HFFc6 (cell line): ENCODE measurements at regions not wholly inside any gene's neighbourhood (a gene's known extent, or its start where the extent isn't known, plus 50 kb on each side); places are given as distances from the start of the nearest gene placed in this dataset.

Experiments
- DNase-seq: peaks from one replicate; pipeline ENCODE4 v3.0.0-alpha.2; 2018
- H3K27ac Mint-ChIP-seq: 2 replicates; pipeline ENCODE4 v1.8.0; 2020; ENCODE audit warnings: mild to moderate bottlenecking, mixed read lengths
- H3K27me3 Mint-ChIP-seq: 2 replicates; pipeline ENCODE4 v1.8.0; 2021; ENCODE audit warnings: mild to moderate bottlenecking, moderate library complexity, mixed read lengths; ENCODE audit not compliant: insufficient read depth
- H3K36me3 Mint-ChIP-seq: 2 replicates; pipeline ENCODE4 v1.8.0; 2021; ENCODE audit warnings: low read depth, mixed read lengths
- H3K4me1 Mint-ChIP-seq: 2 replicates; pipeline ENCODE4 v1.8.0; 2020; ENCODE audit warnings: low read depth, mixed read lengths
- H3K4me3 Mint-ChIP-seq: 2 replicates; pipeline ENCODE4 v1.8.0; 2020; ENCODE audit warnings: mild to moderate bottlenecking, moderate library complexity, mixed read lengths
- H3K9me3 Mint-ChIP-seq: 2 replicates; pipeline ENCODE4 v1.8.0; 2020; ENCODE audit warnings: mild to moderate bottlenecking, mixed read lengths
- TF ChIP-seq, protein P1 (sequence below): fragments of 200-600 bp; sonication (generic); IDR thresholded peaks from 2 replicates; pipeline ENCODE4 v1.5.0; 2021; ENCODE audit warnings: antibody characterized with exemption, mild to moderate bottlenecking

DNA sequence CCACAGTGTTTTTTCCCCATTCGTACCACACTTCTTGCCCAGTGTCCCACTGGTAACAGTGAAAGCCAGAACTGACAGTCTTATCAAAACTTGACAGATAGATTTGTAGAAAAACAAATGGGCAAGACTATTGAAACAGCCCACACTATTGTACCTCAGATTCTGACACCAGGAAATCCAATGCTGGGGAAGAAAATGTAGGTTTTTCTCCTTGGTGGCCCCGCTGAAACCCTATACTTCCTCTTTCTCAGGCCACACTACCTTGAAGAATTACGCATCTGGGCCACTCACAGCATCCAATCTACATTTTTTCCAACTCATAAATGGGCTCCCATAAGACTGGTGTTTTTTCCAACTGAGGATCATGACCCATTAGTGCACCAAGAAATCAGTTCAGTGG lies 90.9 kb upstream of the HDDC2 start:
- DNase-seq = no peak
- H3K27ac Mint-ChIP-seq = no peak overlapping the region
- no peaks in the 10 kb centered on the region for H3K36me3 Mint-ChIP-seq
- no peaks in the 10 kb centered on the region for H3K9me3 Mint-ChIP-seq
- no peaks in the 10 kb centered on the region for H3K4me1 Mint-ChIP-seq
- no peak overlapping the region for H3K4me3 Mint-ChIP-seq
- TF ChIP-seq, protein P1, sequence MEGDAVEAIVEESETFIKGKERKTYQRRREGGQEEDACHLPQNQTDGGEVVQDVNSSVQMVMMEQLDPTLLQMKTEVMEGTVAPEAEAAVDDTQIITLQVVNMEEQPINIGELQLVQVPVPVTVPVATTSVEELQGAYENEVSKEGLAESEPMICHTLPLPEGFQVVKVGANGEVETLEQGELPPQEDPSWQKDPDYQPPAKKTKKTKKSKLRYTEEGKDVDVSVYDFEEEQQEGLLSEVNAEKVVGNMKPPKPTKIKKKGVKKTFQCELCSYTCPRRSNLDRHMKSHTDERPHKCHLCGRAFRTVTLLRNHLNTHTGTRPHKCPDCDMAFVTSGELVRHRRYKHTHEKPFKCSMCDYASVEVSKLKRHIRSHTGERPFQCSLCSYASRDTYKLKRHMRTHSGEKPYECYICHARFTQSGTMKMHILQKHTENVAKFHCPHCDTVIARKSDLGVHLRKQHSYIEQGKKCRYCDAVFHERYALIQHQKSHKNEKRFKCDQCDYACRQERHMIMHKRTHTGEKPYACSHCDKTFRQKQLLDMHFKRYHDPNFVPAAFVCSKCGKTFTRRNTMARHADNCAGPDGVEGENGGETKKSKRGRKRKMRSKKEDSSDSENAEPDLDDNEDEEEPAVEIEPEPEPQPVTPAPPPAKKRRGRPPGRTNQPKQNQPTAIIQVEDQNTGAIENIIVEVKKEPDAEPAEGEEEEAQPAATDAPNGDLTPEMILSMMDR = no peak
- no peaks in the 10 kb centered on the region; the same call in 1 of the 2 replicates for H3K27me3 Mint-ChIP-seq

DNA sequence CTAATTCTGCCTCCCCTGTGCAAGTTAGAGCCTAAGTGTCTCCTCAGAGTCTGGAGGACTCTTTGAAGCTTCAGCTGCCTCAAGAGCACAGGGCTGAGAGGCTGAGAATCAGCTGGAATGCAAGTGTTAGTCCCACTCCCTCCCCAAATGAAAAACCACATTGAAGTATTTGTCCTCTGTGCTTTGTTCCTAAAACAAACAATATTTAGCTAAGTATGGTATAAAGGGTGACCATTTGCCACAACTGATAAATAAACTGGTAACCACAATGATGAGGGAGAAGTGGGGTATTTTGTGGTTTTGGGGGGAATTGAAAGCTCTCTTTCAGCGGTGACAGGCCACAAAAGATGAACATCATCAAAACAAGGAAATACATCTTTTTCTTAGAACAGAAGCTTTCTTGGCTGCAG lies 91.7 kb upstream of the HDDC2 start:
- no peaks in the 10 kb centered on the region; the same call in 1 of the 2 replicates for H3K27me3 Mint-ChIP-seq

DNA sequence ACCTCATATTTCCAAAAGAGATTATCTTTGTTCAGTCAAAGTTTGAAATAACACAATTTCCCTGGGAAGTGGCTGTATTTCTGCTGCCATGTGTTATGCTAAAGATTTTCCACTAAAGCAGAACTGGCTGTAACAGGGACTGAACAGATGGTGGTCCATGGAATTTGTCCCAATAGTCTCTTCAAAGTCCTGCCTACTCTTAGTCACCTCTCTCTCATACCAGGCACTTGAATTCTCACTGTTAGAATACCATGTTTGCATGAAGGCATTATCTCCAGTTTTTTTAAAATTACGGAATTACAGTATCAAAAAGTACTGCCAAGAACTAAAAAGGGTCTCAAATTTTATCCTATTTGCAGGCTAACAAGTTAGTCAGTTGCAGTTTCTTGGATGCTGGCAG lies 105.0 kb upstream of the HDDC2 start:
- no peak for DNase-seq
- Mint-ChIP-seq H3K9me3 (no peaks in the 10 kb centered on the region), H3K36me3 (no peaks in the 10 kb centered on the region), H3K4me1 (no peaks in the 10 kb centered on the region), H3K4me3 (no peak overlapping the region), H3K27me3 (peaks cover 2% of the 10 kb centered on the region; the same call in 1 of the 2 replicates), H3K27ac (no peak overlapping the region)
- TF ChIP-seq, protein P1 = no peak

More for the DNA sequence above, 91.7 kb upstream of the HDDC2 start:
- Mint-ChIP-seq H3K36me3 (no peaks in the 10 kb centered on the region), H3K4me1 (no peaks in the 10 kb centered on the region), H3K9me3 (no peaks in the 10 kb centered on the region; the same call in 1 of the 2 replicates), H3K4me3 (no peak overlapping the region), H3K27ac (no peak overlapping the region)
- no peak for DNase-seq
- TF ChIP-seq, protein P1 = no peak

DNA sequence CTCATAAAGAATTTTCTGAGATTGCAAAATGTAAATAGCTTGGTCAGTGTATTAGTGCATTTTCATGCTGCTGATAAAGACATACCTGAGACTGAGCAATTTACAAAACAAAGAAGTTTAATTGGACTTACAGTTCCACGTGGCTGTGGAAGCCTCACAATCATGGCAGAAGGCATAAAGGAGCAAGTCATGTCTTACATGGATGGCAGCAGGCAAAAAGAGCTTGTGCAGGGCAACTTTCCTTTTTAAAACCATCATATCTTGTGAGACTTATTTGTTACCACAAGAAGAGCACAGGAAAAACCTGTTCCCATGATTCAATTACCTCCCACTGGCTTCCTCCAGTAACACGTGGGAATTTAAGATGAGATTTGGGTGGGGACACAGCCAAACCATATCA lies 112.7 kb upstream of the HDDC2 start:
- Mint-ChIP-seq H3K4me1 (no peaks in the 10 kb centered on the region), H3K36me3 (no peaks in the 10 kb centered on the region), H3K4me3 (no peak overlapping the region), H3K27me3 (no peaks in the 10 kb centered on the region; the same call in 1 of the 2 replicates), H3K9me3 (peaks cover 6% of the 10 kb centered on the region), H3K27ac (no peak overlapping the region)
- TF ChIP-seq, protein P1 = no peak
- DNase-seq = no peak

DNA sequence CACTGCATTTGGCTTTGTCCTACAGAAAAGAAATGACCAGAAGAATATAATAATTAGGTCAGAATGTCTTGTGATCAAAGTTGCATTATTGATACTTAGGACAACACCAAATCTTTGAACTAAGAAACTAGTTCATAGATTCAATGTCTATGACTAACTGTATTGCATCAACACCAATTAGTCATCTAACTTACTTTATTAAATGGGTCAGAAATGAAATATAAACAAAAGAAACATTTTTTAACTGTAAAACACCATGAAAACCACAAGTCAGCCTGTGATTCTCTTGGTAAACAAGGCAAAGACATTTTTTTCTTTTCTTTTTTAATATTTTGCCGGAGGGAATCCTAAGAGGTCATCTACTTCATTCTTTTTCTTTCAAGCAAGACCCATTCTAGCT lies 114.1 kb upstream of the HDDC2 start:
- TF ChIP-seq, protein P1 = no peak
- Mint-ChIP-seq H3K36me3 (no peaks in the 10 kb centered on the region), H3K4me3 (no peak overlapping the region), H3K9me3 (peaks cover 10% of the 10 kb centered on the region), H3K27me3 (no peaks in the 10 kb centered on the region; the same call in 1 of the 2 replicates), H3K27ac (no peak overlapping the region), H3K4me1 (no peaks in the 10 kb centered on the region)
- no peak for DNase-seq

DNA sequence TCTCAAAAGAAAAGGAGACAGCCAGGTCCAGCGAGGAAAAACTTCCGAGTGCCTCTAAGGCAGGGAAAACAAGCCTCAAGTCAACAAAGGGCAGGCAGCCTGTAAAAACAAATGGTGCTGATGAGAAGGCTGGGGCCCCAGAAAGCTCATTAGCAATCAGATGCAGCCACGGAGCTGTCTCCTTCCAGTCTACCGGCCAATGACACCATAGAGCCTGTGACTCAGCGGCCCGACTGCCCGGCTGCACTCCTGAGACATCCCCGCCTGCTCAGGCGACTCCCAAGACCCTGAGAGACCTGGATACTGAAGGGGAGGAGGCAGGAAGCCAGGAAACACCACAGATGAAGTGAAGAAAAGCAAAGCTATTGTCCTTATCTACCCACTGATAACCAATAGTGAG lies 120.1 kb upstream of the HDDC2 start:
- Mint-ChIP-seq H3K27ac (no peak overlapping the region), H3K4me1 (no peaks in the 10 kb centered on the region), H3K9me3 (peaks cover 10% of the 10 kb centered on the region), H3K36me3 (no peaks in the 10 kb centered on the region), H3K4me3 (no peak overlapping the region), H3K27me3 (no peaks in the 10 kb centered on the region)
- no peak for DNase-seq
- TF ChIP-seq, protein P1 = no peak
